A673 (cell line): ENCODE measurements at regions not wholly inside any gene's neighbourhood (a gene's known extent, or its start where the extent isn't known, plus 50 kb on each side); places are given as distances from the start of the nearest gene placed in this dataset.

Experiments
- BruUV-seq: library from RNA; stranded (reverse); fragments of 400-500 nt; replicated peaks from 2 replicates; lab custom pipeline; 2021; lab: Mats Ljungman, UMichigan
- CTCF ChIA-PET: fragments of 300-600 bp; sonication (Branson Sonifier 250); formaldehyde crosslinking; loops from one replicate; lab custom pipeline; 2022; ENCODE audit warnings: antibody characterized with exemption; lab: Charles Lee
- POLR2A ChIA-PET: fragments of 300-600 bp; sonication (Branson Sonifier 250); formaldehyde crosslinking; loops from one replicate; lab custom pipeline; 2022; ENCODE audit warnings: antibody characterized with exemption; ENCODE audit not compliant: low non-redundant PET; lab: Charles Lee
- DNase-seq: peaks from one replicate; pipeline ENCODE4 v3.0.0-alpha.2; 2015; ENCODE audit warnings: low spot score
- H3K27ac ChIP-seq: fragments of 200-600 bp; sonication (generic); 2 replicates; pipeline ENCODE4 v1.5.1; 2016; ENCODE audit warnings: mixed run types, low read depth, mild to moderate bottlenecking, mixed read lengths, antibody characterized with exemption, low read length; ENCODE audit not compliant: poor library complexity, severe bottlenecking
- H3K27me3 ChIP-seq: fragments of 200-600 bp; sonication (generic); replicated peaks from 2 replicates; pipeline ENCODE4 v1.6.1; 2017; ENCODE audit warnings: mixed run types, low read depth, mild to moderate bottlenecking, mixed read lengths, antibody characterized with exemption, low read length; ENCODE audit not compliant: insufficient read depth, poor library complexity
- H3K36me3 ChIP-seq: fragments of 200-600 bp; sonication (generic); 2 replicates; pipeline ENCODE4 v1.6.1; 2016; ENCODE audit warnings: mixed run types, mild to moderate bottlenecking, mixed read lengths, antibody characterized with exemption, low read length; ENCODE audit not compliant: insufficient read depth, poor library complexity, severe bottlenecking
- H3K4me1 ChIP-seq: fragments of 200-600 bp; sonication (generic); 2 replicates; pipeline ENCODE4 v1.6.1; 2017; ENCODE audit warnings: mixed run types, mild to moderate bottlenecking, mixed read lengths, antibody characterized with exemption, low read length; ENCODE audit not compliant: insufficient read depth, poor library complexity, severe bottlenecking
- H3K4me3 ChIP-seq: fragments of 200-600 bp; sonication (generic); 2 replicates; pipeline ENCODE4 v1.5.1; 2016; ENCODE audit warnings: low read depth, mixed run types, mild to moderate bottlenecking, mixed read lengths, low read length; ENCODE audit not compliant: poor library complexity, severe bottlenecking
- H3K9me3 ChIP-seq: fragments of 200-600 bp; sonication (generic); 2 replicates; pipeline ENCODE4 v1.6.1; 2016; ENCODE audit warnings: mixed run types, low read depth, mild to moderate bottlenecking, mixed read lengths, antibody characterized with exemption, low read length; ENCODE audit not compliant: poor library complexity, severe bottlenecking
- CTCF ChIP-seq: fragments of 300-800, 200-600 bp; sonication (generic); conservative IDR thresholded peaks from 2 replicates; pipeline ENCODE4 v1.5.1; 2017; ENCODE audit warnings: low read depth, mild to moderate bottlenecking, antibody characterized with exemption, low read length, moderate library complexity, mixed read lengths
- EZH2 ChIP-seq: fragments of 200-600 bp; sonication (generic); IDR thresholded peaks from 2 replicates; pipeline ENCODE4 v1.6.1; 2017; ENCODE audit warnings: borderline replicate concordance, low read depth, mild to moderate bottlenecking, mixed read lengths, antibody characterized with exemption, low read length; ENCODE audit not compliant: poor library complexity, severe bottlenecking
- intact Hi-C: fragments of 100-400 bp; cut with micrococcal nuclease; formaldehyde crosslinking; loops from one replicate; pipeline ENCODE4 v1.10.0; 2022; ENCODE audit not compliant: unreplicated experiment

- Histone ChIP-seq H3K36me3 (no peaks in the 10 kb centered on the region), H3K4me3 (no peak overlapping the region), H3K9me3 (no peaks in the 10 kb centered on the region), H3K27me3 (no peaks in the 10 kb centered on the region), H3K27ac (no peak overlapping the region), H3K4me1 (no peaks in the 10 kb centered on the region)
- CTCF ChIA-PET = no interaction called here
- DNase-seq = no peak
- BruUV-seq = no TSS peak
- intact Hi-C loops = no loop called here
- POLR2A ChIA-PET = no interaction called here
- no peak for TF ChIP-seq EZH2
- no peak for TF ChIP-seq CTCF
Measured at GRCh38 chr16:58801838-58802237, 67.7 kb upstream of the GOT2 start.

GRCh38 chr16:58797137-58797801, 63.2 kb upstream of the GOT2 start:
- intact Hi-C loops = no loop called here
- Histone ChIP-seq H3K27me3 (peaks cover 7% of the 10 kb centered on the region), H3K27ac (no peak overlapping the region), H3K4me3 (no peak overlapping the region), H3K4me1 (no peaks in the 10 kb centered on the region), H3K9me3 (no peaks in the 10 kb centered on the region), H3K36me3 (no peaks in the 10 kb centered on the region)
- no peak for TF ChIP-seq EZH2
- no peak for TF ChIP-seq CTCF
- POLR2A ChIA-PET = no interaction called here
- CTCF ChIA-PET = no interaction called here
- no peak for DNase-seq
- BruUV-seq = no TSS peak

GRCh38 chr16:58793366-58793765, 59.2 kb upstream of the GOT2 start:
- BruUV-seq = no TSS peak
- Histone ChIP-seq H3K36me3 (no peaks in the 10 kb centered on the region), H3K27ac (no peak overlapping the region), H3K4me3 (no peak overlapping the region), H3K4me1 (no peaks in the 10 kb centered on the region), H3K27me3 (peaks cover 7% of the 10 kb centered on the region), H3K9me3 (no peaks in the 10 kb centered on the region)
- no peak for TF ChIP-seq EZH2
- TF ChIP-seq CTCF = no peak
- DNase-seq = no peak
- intact Hi-C loops = no loop called here
- ChIA-PET CTCF (no interaction called here), POLR2A (no interaction called here)
